NOMO-1 (cell line): ENCODE measurements at regions not wholly inside any gene's neighbourhood (a gene's known extent, or its start where the extent isn't known, plus 50 kb on each side); places are given as distances from the start of the nearest gene placed in this dataset.
A peak's percentile ranks its signal among the peaks of the same experiment; 100 is the strongest.
"Not testable (repeated sequence)": the region's sequence is repeated elsewhere in the genome, so short reads cannot be mapped to it uniquely, and the experiment has no call there.

ENCODE experiments used
- DNase-seq, 2 experiments: peaks; one replicate each; lab custom pipeline; 2025; ENCODE audit not compliant: unreplicated experiment in 2 of 2; lab: John Stamatoyannopoulos, UW

DNA sequence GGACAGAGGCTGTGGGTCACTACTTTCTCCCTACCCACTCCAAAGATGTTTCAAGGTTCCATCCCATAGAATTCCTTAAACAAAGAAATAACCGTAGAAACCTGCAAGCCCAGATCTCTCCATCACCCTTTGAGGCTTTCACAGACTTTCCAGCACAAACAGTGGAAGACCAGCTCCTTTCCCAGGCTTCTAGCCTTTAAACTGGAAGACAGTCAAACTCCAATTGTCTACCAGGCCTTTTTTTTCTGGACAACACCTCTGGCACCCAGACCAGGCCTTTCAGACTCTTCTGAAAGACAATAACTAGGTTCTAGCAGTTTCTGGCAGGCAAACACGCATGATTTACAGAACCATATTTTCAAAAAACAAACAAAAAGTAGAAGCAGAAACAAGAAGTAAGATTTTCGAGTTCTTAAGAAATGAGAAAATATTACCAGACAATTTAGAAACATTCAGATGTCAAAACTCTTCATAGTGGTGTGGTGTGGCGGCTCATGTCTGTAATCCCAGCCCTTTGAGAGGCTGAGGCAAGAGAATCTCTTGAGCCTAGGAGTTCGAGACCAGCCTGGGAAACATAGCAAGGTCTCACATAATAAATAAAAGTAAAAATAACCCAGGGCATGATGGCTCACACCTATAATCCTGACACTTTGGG is 73.0 kb upstream of the EPCAM start:
- DNase-seq: peak in 1 of 2 experiments; percentile 23

- no peak for DNase-seq
Measured at GRCh38 chr2:47295131-47295980, 73.8 kb upstream of the EPCAM start.

- no peak for DNase-seq
Measured at GRCh38 chr2:47293976-47294375, 75.1 kb upstream of the EPCAM start.

DNA sequence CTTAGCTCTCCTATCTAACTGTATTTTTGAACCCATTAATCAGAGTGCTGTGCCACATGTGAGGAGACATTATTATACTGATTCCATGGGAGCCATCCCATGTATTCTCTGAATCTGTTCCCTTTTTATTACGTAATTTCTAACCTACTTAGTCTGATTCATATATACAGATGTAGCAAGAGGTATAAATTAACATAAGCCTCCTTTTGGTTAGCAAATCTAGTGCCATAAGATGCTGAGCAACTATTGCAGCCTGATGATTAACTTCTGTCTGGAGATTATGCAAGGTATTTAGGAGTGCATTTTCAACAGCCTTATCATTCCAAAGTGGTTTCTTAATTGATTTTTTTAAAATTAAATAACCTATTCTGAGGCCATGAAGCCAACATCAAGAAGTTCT is 80.2 kb upstream of the EPCAM start:
- peak; percentile 58 to 81 for DNase-seq

DNA sequence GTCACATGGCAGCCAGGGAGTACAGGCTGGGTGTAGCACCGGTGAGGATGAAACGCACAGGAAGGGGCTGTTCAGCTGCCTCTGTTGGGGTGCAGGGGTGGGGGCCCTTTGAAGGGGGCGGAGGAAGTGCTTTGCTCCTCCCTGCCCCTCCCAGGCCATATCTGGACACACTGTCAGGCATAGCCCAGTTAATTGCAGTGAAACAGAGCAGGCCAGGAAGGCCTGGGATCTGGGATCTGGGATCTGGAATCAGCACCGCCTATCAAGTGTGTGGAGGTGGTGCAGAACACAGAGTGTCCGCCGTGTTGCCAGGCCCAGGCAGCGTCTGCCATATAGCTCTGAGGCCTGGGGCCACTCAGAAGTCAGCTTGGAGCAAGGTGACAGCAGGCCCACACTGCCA is 85.5 kb upstream of the EPCAM start:
- no peak for DNase-seq

GRCh38 chr2:47282621-47283272 is 86.4 kb upstream of the EPCAM start:
- no peak for DNase-seq

GRCh38 chr2:47279525-47279924 is 89.6 kb upstream of the EPCAM start:
- not testable (repeated sequence) for DNase-seq

DNA sequence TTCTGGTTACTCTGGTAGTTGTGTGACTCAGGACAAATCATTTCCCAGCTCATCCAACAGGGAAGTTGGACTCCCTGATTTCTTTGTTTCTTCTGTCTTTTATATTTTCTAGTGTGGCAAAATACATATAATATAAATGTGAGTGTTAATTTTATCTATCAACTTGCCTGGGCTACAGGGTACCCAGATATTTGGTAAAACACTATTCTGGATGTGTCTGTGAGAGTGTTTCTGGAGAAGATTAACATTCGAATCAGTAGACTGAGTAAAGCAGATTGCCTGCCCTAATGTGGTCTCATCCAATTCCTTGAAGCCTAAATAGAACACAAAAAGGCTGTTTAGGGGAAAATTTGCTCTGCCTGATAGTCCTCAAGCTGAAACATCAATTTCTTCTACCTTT is 91.1 kb upstream of the EPCAM start:
- no peak for DNase-seq

DNA sequence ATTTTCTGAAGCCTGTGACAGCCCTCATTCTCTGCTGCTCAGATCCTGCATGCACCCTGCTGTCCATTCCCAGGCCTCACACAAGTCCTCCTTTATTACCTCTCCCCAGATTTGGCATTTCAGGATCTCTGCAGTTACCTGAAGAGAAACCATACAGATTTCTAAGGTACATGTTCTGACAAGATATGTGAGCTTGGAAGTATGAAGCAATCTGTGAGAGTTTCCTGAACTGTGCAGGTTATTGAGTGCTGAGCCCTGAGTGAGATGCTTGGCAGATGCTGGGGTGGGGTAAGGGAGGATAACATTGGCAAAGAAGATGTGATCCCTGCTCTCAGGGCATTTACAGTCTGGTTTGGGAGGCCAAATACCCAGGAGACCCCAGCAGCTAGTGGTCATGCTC is 91.9 kb upstream of the EPCAM start:
- DNase-seq: no peak

GRCh38 chr2:47276061-47276460 is 93.0 kb upstream of the EPCAM start:
- DNase-seq: no peak

GRCh38 chr2:47274054-47274782 is 94.9 kb upstream of the EPCAM start:
- DNase-seq: no peak

DNA sequence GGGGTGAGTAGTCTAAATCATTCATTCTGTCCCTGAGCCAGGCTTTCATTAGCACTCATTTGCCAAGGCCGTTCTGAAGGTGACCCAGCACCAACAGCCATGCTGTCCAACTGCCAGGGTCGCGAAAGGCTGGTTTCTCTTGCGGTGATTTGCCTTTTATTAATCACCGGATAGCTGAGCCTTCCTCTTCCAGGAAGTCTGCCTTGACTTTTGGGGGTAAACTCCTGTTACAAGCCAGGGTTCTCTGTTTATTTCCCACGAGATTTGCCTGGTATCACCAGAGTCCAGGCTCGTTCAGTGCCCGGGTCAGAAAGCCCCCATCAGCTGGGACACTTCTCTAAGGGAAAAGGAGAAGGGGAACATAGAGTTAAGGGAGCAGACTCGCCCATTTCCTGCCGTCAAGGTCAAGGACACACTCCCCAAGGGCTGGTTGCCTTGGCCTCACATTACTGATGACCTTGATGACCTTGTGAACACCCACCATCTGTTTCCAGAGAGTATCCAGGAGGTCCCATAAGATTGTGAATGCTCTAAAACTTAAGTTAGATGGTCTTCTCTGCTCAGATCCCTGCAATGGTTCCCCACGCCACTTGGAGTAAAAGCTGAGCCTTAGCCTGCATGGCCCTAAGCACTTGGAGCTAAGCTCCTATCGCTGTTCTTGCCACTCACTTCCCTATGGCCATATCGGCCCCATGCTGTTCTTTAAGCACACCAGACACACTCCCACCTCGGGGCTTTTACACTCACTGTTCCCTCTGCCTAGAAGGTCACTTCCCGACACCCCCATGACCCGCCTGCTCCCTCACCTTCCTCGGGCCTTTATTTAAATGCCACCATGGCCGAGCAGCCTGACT is 96.0 kb upstream of the EPCAM start:
- no peak for DNase-seq

- peak; percentile 31 to 41 for DNase-seq
Measured at GRCh38 chr2:47272031-47272864, 95.9 kb upstream of the CALM2 start.

DNA sequence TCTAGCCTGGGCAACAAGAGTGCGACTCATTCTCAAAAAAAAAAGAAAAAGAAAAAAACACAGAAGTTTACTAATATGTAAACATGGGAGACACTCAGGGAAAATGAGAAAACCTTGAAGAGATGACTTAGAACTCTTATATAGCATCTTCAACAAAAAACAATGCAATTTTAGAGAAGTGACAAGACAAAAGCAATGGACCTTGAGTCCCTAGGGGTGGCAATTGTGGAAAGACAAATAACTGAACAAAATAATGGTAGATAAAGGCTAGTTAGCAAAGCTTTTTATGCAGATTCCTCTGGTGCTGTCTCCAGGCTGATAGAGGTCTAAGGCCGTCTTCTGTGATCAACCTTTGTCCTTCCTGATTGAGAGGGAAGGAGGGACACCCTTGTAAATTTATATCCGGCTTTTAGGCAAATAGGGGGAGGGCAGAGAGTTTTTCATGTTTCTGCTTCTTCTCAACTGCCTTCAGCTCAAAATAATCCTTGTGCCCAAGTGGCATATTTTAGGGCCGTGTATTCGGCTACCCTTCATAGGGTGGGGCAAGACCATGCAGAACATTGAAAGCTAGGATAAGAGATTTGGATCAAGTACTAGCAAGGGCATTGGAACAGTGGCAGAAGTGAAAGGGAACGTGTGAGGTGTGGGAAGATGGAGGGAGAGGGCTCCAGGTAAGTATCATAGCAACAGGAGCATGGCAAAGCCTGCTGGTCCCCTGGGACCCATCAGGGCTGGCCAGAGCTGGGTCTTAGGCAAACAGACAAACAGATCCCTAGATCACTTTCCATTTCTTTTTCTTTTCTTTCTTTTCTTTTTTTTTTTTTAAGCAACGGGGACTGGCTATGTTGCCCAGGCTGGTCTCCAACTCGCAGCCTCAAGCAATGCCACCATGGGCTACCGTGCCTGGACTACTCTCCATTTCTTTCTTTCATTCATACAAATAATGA is 95.0 kb upstream of the CALM2 start:
- DNase-seq: no peak

DNA sequence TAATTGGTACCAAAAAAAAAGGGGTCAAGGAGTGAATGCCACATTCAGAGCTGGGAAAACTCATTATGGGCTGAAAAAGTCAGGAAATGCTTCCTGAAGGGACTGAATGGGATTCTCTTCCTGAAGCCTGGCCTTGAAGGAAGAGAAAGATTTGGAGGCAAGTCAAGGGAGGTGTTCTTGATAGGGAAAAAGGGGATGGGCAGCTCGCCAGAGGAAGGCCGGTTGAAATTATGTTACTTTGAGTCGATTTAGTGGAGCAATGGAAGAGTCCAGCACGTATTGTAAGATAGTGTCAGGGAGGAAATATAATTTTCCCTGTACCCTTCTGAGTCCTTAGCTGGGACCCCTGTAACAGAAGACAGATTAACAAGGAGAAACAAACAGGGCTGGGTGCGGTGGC is 94.1 kb upstream of the CALM2 start:
- no peak for DNase-seq

DNA sequence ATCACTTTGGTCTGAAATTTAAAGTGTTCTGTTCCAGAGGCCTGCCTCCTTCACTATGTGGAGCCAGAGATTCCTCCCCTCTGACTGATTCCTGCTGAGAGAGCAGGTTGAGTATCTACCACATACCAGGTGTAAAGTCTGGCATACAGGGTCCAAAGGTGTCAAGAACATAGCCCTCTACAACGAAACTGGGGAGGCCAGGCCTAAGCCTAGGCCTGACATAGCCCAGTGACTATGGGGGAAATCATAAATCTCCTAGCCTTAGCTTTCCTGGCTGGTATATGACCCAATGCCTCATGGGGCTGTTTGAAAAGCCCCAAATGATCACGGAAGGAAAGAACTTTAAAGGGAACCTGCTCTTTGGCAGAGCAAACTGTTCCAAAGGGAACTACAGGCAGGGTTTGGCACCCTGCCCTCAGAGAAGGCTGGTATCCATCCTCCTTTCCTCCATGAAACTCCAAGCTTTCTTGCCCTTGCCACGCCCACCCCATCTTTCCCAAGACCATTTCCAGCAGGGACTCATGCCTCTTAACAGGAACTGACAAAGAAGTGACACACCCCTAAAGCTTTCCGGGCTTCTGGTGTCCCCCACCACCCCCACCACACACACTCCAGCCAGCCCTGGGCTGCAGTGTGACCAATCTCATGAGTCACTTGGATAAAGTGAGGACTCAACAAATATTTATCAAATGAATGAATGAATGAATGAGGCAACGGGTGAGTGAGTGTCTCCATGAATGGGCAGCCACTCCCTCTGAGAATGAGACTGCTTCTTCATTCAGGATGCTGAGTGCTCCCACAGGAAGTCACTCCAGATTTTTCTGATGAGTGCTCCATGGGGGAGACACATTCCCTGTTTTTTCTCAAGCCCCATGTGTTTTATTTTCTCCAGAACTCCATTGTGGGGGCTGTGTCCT is 93.3 kb upstream of the CALM2 start:
- no peak for DNase-seq

DNA sequence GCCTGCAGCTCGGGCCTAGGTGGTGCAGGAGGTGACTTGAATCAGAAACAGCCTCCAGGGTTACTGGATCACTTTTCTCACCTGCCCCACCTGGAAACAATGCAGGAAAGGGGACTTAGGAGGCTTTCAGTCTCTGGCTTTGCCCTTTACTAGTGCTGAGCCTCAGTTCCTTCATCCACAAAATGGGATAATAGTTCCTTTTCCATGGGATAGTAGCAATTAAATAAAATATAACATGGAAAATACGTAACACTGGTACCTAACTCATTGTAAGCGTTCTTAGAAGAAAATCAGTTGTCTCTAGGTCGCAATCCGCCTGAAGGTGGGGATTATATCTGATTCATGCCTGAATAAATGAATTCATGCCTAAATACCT is 91.4 kb upstream of the CALM2 start:
- DNase-seq: no peak
